ENCODE measurements at regions not wholly inside any gene's neighbourhood (a gene's known extent, or its start where the extent isn't known, plus 50 kb on each side); places are given as distances from the start of the nearest gene placed in this dataset.

DNA sequence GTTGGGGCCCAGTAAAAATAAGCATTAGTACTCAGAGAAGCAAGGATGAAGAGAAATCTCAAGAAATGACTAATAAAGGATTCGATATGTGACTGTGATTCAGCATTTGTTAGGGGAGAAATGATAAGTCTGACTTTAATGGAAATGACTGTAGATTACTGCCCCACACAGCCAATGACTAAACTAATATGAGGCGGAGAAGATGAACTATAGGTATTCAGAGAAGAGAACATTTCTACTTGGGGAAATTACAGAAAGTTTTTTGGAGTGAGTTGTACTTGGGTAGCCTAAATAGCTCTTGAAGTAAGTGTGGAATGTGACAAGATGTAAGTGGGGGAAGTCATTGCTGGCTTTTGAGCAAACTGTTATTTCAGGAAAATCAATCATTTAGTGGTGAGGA lies 380.0 kb downstream of the PDCD6IP start:
- DNase-seq (ENCODE audit: low read depth): peak; percentile 9

DNA sequence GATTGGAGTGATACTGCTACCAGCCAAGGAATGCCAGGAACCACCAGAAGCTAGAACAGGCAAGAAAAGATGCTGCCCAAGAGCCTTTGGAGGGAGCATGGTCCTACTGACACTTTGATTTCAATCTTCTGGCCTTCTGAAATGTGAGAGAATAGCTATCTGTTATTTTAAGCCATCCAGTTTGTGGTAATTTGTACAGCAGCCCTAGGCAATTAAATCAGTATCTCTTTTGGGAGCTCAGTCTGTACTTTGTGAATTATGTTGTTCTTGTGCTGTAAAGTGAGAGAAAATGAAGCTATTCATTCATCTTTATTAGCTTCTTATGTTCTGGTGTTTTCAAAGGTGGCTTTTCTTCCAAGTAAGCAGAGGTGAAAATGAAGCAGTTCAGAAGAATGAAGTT lies 381.3 kb downstream of the PDCD6IP start:
- DNase-seq (ENCODE audit: low read depth): no peak

- no peak for DNase-seq (ENCODE audit: low read depth)
These were observed 382.1 kb downstream of the PDCD6IP start for GRCh38 chr3:34180532-34180931.

DNA sequence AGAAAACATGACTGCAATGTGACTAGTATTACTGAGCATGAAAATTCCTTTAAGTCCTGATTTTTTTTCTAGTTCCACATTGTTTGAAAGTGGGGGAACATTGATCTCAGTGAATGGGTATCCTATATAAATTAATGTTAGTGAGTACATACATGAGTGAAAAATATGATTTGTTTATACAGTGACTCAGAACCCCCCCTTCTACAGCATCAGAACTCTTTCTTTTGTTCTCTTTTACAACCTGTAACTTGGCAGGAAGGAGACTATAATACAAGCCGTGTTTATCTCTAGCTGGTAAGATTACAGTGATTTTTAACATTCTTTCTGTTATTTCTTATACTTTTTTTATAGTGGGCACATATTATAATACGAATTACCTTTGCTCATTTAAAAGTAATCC lies 384.7 kb downstream of the PDCD6IP start:
- no peak for DNase-seq (ENCODE audit: low read depth)

DNA sequence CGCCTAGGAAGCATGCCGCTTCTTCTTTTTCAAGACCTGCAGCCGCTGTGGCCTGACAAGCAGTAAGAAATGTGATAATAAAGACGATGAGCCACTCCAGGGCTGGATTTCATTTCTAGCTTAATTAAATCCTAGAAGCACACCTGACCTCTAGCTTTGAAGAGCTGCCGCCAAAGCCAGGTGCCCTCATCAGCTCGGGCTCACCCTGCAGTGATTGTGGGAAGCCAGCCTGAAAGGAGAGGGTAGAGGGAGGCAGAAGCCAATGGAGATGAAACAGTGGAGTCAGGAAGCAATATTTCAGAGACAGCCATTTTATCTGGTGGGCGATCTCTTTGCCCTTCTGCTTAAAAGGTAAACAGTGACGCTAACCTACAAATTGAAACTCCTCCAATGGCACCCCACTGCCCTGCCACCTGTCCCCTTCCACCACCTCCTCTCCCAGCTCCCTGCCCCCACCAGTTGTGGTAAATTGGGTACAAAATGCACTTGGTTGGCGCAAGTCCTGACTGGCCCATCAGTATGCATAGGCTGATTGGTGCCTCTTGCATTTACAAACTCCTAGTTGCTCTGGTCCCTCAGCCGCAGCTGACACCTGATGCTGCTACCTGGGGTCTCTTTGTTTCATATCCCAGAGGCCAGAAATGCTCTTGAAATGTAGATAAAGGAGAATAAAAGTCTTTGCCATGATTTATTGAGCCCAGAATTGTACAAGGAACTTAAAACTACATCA lies 385.3 kb downstream of the PDCD6IP start:
- no peak for DNase-seq (ENCODE audit: low read depth)

DNA sequence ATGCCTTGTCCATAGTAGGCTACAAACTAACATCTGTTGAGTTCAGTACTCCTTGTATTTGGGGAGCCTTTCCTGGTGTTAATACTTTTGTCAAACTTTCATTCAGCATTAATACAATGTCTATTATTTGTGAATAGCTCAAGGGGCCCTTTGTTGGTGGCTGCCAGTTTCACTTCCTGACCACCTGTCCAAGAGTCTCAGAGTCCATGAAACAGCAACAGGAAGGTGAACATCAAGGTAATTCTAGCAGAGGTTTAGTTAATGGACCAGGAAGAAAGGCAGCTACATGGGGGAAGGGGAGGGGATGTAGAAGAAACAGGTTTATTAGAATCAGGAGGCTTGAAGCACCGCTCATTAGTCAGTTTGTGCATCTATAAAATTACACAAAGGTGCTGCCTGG lies 386.9 kb downstream of the PDCD6IP start:
- no peak for DNase-seq (ENCODE audit: low read depth)

- no peak for DNase-seq (ENCODE audit: low read depth)
These were observed 390.7 kb downstream of the PDCD6IP start for GRCh38 chr3:34189133-34189532.

DNA sequence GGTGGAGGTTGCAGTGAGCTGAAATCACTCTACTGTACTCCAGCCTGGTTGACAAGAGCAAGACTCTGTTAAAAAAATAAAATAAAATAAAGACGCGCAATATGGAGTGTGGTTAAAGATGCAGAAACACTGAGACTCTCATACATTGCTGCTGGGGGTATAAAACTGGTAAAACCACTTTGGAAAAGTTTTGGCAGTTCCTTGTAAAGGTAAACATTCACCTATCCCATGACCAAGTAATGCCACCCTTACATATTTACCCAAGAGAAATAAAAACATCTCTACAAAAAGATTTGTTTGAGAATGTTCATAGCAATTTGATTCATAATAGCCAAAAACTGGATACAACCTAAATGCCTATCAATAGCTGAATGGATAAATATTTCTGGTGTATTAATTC lies 398.5 kb downstream of the PDCD6IP start:
- DNase-seq (ENCODE audit: low read depth): no peak

GRCh38 chr3:34198309-34198708 lies 399.9 kb downstream of the PDCD6IP start:
- no peak for DNase-seq (ENCODE audit: low read depth)

DNA sequence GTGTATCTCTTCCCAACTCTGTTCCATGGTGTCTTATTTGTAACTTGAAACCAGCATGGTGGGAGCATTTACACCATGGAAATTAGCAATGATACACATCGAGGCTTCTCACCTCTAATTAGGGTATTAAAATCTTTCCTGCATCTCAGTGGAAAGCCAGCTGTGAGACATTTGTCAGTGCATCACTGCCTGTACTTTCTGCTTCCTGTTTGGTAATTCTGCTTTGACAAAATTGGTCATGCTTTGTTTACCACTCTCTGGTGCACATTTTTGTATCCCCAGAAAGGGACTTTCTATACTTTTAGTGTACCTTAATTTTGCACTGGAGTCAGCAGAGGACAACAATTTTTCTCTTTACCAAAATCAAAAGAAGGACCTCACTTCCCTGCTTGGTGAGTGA lies 402.1 kb downstream of the PDCD6IP start:
- no peak for DNase-seq (ENCODE audit: low read depth)

- DNase-seq (ENCODE audit: low read depth): no peak
These were observed 404.5 kb downstream of the PDCD6IP start for GRCh38 chr3:34202975-34203374.

DNA sequence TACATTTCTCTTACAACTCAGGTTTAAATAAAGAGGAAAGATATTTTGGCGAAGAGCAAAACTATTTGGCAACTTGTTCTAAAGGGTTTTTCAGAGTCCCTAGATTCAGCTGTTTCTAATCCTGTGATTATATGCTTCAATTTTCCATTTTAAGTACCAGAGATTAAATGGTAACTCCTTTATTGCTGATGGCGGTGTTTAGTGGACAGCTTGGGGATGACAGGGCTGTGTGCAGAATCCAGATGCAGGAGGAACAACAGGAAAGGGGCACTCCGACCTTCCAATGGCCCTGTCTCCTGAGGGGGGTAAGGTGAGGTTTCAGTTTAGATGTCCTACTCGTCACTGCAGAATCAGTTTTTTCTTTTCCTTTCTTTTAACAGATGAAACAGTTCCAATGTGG lies 405.0 kb downstream of the PDCD6IP start:
- DNase-seq (ENCODE audit: low read depth): no peak

DNA sequence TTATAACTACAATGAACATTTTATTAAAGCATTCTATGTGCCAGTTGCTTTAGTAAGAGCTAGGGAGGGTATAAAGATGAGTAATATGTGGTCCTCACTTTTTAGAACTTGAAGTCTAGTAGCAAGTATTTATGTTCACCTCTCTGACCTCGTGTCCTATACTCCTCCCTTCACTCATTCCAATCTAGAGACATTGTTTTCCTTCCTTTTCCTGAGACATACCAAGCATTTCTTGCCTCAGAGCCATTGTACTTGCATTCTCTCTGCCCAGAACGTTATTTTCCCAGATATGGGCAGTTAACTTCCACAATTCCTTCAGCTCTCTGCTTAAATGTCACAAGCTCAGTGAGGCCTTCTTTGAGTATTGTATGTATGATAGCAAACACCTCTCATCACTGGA lies 408.6 kb downstream of the PDCD6IP start:
- DNase-seq (ENCODE audit: low read depth): no peak

- no peak for DNase-seq (ENCODE audit: low read depth)
These were observed 409.4 kb downstream of the PDCD6IP start for GRCh38 chr3:34207806-34208205.

DNA sequence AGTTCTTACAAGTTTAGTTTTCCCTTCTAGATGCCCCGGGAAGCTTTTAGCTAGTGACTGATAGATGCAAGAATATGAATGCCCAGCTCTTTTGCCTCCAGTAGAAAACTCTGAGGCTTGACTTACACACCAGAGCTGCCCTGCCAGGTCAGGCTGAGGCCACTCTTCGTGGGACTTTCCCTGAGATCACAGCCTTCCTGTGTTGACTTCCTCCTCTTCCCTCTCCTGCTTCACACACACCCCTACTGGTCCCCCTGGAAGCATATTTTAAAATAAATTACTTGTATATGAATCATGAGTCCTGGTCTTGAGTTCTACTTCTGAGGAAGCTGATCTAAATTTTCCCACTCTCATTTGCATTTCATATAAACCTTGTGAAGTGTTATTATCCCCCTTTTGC lies 413.7 kb downstream of the PDCD6IP start:
- DNase-seq (ENCODE audit: low read depth): peak; percentile 42

GRCh38 chr3:34212656-34213055 lies 414.2 kb downstream of the PDCD6IP start:
- DNase-seq (ENCODE audit: low read depth): no peak

- no peak for DNase-seq (ENCODE audit: low read depth)
These were observed 415.0 kb downstream of the PDCD6IP start for GRCh38 chr3:34213478-34213877.

DNA sequence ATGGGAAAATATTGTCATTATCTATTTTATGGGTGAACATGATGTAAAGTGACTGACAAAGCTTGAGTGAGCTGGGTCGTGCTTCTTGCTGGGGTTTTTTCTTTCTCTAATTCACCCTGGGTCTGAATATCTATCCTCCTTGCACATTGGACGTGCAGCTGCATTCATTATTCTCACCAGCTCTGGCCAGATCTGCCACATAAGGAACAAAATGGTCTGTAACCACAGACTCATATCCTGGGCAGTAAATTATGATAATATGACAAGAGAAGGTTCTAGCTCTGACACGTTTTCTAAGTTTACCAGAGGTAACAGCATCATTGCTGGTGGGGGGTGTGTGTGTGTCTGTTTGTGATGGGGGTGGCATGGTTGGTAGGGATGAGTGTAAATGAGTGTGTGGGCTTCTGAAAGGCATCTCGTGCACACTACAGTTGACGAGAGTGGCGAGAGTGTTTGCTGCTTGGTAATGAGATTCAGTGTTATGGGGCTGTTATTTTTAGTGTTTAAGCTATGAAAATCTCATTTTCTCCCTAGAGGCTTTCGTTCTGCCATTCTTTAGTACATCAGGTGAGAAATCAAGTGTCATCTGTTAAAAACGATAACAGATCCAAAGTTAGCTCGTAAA lies 418.4 kb downstream of the PDCD6IP start:
- DNase-seq (ENCODE audit: low read depth): no peak

DNA sequence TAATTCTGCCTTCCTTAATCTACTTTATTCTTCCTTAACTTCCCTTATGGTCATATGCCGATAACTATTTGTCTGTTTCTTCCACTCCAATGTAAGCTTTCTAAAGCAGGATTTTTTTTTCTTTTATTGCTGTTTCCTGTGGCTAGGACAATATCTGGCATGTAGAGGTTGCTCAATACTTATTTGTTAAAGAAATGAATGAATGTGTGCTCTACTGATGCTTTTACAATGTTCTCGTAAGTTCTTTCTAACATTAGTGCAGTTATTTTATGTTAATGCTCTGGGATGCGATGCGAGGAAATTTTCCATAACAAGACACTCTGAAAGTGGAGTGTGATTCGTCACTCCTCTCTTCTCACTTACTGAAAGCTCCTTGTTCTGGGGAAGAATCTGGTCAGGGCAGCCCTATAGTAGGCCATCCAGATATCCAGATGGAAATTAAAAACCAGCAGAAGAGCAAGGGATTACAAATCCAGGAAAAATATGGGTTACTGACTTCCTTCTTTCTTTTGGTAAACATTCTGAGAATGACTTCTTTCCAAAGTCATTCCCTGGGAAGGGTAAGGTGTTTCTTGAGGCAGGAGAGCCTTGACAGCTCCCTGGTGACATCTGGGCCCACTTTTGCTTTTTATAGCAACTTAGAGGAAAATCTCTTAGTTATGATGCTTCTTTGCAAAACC lies 420.4 kb downstream of the PDCD6IP start:
- DNase-seq (ENCODE audit: low read depth): no peak

DNA sequence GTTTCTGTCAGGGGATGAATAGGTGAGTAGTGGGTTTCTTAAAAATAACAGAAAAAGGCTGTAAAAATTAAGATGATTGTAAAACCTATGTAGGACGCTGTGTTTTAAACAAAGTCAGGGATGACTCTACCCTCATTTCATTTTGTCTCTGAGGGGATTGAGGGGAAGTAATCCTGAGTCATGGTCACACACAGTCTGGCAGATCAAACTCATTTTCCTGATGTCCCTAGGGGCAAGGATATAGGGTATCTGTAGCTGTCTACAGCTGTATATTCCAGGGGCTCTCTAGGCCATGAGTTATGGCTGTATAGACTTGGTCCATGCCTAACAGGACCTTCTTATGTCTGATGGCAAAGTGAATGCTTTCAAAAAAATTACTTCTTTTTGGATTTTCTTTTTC lies 421.1 kb downstream of the PDCD6IP start:
- no peak for DNase-seq (ENCODE audit: low read depth)

DNA sequence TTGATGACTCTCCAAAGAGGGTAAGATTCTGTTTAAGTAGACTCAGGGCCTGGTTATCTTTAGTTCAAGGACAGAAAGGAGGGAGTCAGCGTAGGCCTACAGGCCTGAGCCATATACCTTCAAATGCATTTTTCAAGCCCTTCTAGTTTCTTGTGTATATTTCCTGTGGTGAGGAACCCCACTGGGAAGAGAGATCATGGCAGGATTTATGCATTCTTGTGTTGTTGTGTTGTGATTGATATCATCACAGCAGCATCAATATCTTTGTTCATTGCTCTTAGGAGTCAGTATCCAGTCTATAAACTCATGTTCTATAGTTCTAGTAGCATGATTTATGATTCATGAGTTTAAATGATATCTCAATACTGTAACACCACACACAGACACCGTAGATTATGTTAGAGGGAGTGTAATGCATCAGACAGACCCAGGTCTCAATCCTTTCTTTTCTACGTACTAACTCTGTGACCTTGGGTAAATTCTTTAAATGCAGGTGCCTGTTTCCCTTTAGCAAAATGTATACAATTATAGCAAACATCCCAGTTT lies 427.5 kb downstream of the PDCD6IP start:
- DNase-seq (ENCODE audit: low read depth): no peak

DNA sequence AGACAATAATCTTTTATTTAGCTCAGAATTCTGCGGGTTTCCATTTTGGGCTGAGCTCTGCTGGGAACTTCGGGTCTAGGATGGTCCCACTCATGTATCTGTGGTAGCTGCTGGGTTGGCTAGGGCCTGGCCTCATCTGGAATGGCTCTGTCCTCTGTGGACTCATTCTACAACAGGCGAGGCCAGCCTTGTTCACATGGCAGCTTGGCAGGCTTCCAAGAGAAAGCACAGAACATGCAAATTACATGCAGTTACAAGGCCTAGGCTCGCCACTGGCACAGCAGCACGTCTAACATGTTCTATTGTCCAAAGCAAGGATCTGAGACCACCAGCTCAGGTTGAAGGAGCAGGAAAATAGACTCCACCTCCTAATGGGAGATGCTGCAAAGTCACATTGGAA lies 431.4 kb downstream of the PDCD6IP start:
- no peak for DNase-seq (ENCODE audit: low read depth)

GRCh38 chr3:34235096-34235495 lies 436.7 kb downstream of the PDCD6IP start:
- DNase-seq (ENCODE audit: low read depth): no peak

Measured in HT1080 (cell line).